OCI-LY3 (cell line): ENCODE measurements at regions not wholly inside any gene's neighbourhood (a gene's known extent, or its start where the extent isn't known, plus 50 kb on each side); places are given as distances from the start of the nearest gene placed in this dataset.

ENCODE experiments used
- EZH2phosphoT487 ChIP-seq: fragments of 200-600 bp; shearing (Covaris generic); IDR thresholded peaks from 2 replicates; pipeline ENCODE4 v1.6.1; 2018; ENCODE audit warnings: antibody characterized with exemption, mixed run types, low read depth
- TF ChIP-seq, protein P1 (sequence below): fragments of 200-600, 300-600 bp; sonication (generic); IDR thresholded peaks from 2 replicates; pipeline ENCODE4 v1.5.1; 2014; ENCODE audit warnings: antibody characterized with exemption, low read length, low read depth

DNA sequence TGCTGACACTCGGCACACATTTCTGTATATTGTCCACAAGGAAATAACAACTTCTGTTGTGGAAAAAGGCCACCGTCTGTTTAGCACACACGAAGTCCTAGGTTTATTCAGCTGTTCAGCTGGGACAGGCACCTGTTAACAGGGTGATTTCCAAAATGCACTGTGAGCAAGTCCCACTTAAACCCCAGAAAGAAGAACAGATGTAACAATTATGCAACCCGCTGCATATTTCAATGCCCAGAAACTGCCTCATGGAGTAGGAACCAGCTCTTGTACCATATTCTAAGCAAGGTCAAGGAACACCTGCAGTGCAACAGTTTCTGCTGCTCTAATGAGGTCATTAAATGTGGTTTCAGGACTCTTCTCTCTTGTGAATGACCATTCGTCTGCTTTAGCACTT, 77.1 kb downstream of the GEMIN8 start:
- TF ChIP-seq, protein P1, sequence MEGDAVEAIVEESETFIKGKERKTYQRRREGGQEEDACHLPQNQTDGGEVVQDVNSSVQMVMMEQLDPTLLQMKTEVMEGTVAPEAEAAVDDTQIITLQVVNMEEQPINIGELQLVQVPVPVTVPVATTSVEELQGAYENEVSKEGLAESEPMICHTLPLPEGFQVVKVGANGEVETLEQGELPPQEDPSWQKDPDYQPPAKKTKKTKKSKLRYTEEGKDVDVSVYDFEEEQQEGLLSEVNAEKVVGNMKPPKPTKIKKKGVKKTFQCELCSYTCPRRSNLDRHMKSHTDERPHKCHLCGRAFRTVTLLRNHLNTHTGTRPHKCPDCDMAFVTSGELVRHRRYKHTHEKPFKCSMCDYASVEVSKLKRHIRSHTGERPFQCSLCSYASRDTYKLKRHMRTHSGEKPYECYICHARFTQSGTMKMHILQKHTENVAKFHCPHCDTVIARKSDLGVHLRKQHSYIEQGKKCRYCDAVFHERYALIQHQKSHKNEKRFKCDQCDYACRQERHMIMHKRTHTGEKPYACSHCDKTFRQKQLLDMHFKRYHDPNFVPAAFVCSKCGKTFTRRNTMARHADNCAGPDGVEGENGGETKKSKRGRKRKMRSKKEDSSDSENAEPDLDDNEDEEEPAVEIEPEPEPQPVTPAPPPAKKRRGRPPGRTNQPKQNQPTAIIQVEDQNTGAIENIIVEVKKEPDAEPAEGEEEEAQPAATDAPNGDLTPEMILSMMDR = no peak
- TF ChIP-seq EZH2phosphoT487 = no peak
